ENCODE measurements at regions not wholly inside any gene's neighbourhood (a gene's known extent, or its start where the extent isn't known, plus 50 kb on each side); places are given as distances from the start of the nearest gene placed in this dataset.

DNA sequence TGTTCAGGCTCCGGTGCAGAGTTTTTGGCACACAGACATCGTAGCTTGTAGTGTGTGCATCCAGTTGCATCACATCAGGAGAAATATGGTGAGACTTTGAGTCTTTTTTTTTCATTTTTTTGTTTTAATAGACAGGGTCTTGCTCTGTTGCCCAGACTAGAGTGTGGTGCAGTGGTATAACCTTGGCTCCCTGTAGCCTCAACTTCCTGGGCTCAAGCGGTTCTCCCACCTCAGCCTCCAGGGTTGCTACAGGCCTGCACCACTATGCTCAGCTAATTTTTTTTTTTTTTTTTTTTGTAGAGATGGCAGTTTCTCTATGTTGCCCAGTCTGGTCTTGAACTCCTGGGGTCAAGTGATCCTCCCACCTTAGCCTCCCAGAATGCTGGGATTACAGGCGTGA, 51.1 kb upstream of the TEX264 start:
- TF ChIP-seq POLR2A (IDR thresholded peaks at IDR 0.05) (no peak), CTCF (IDR thresholded peaks at IDR 0.05) (no peak), EP300 (IDR thresholded peaks at IDR 0.05) (no peak)

Measured in tibial nerve (tissue), 4 donors.